Sigmoid colon (tissue), 6 donors: ENCODE measurements at regions not wholly inside any gene's neighbourhood (a gene's known extent, or its start where the extent isn't known, plus 50 kb on each side); places are given as distances from the start of the nearest gene placed in this dataset.

Experiments used
- DNase-seq: peaks from one replicate; pipeline ENCODE4 v3.0.0-alpha.2; 2019
- H3K27ac ChIP-seq, 4 donors: fragments of 200-600 bp; sonication (generic); one replicate each; pipeline ENCODE4 v1.5.1; 2016 to 2019; ENCODE audit warnings: mild to moderate bottlenecking in 1 of 4
- H3K27me3 ChIP-seq, 3 donors: fragments of 200-600 bp; sonication (generic); one replicate each; pipeline ENCODE4 v1.5.1; 2019; ENCODE audit warnings: mild to moderate bottlenecking in 1 of 3
- H3K36me3 ChIP-seq, 4 donors: fragments of 200-600 bp; sonication (generic); one replicate each; pipeline ENCODE4 v1.5.1; 2016 to 2019
- H3K4me1 ChIP-seq, 4 donors: fragments of 200-600 bp; sonication (generic); one replicate each; pipeline ENCODE4 v1.5.1; 2017 to 2019
- H3K4me3 ChIP-seq, 4 donors: fragments of 200-600 bp; sonication (generic); one replicate each; pipeline ENCODE4 v1.5.1; 2017 to 2019; ENCODE audit warnings: mild to moderate bottlenecking in 2 of 4, moderate library complexity in 1 of 4
- H3K9me3 ChIP-seq, 4 donors: fragments of 200-600 bp in 3 of 4; sonication (generic) in 3 of 4; one replicate each; pipeline versions ENCODE4 v1.5.1 to v1.6.1; 2013 to 2019
- CTCF ChIP-seq, 4 experiments: fragments of 450-650 bp in 3 of 4; fragments of 200-600 bp in 1 of 4; IDR thresholded peaks; one replicate each; pipeline ENCODE4 v1.5.1; 2016 to 2019; ENCODE audit warnings: antibody characterized with exemption in 4 of 4, mild to moderate bottlenecking in 3 of 4, moderate library complexity in 2 of 4
- EP300 ChIP-seq, 4 donors: sonication (generic); formaldehyde crosslinking; IDR thresholded peaks; one replicate each; pipeline ENCODE4 v1.6.1; 2017; ENCODE audit warnings: antibody characterized with exemption in 4 of 4
- POLR2A ChIP-seq, 2 donors: fragments of 450-650 bp; IDR thresholded peaks; one replicate each; pipeline ENCODE4 v1.6.1; 2016; ENCODE audit warnings: antibody characterized with exemption in 2 of 2, mild to moderate bottlenecking in 2 of 2, moderate library complexity in 2 of 2
- POLR2AphosphoS5 ChIP-seq, 4 donors: sonication (generic); formaldehyde crosslinking; IDR thresholded peaks; one replicate each; pipeline ENCODE4 v1.6.1; 2017; ENCODE audit warnings: antibody characterized with exemption in 4 of 4
- WGBS, 2 donors: extraction: QIAGEN DNeasy Blood & Tissue Kit; methylation state at CpG; one replicate each; pipeline ENCODE4 v1.1.7; 2013; 5-methylcytosine and 5-hydroxymethylcytosine counted together
- intact Hi-C: fragments of 100-400 bp; cut with DNase I; formaldehyde crosslinking; loops from one replicate; pipeline ENCODE4 v1.15.1; 2023
- donor health status: healthy with polysubstance abuse.
- donor health status: healthy.

- TF ChIP-seq CTCF (IDR thresholded peaks at IDR 0.05) (no peak), POLR2AphosphoS5 (IDR thresholded peaks at IDR 0.05) (no peak), POLR2A (IDR thresholded peaks at IDR 0.05) (no peak), EP300 (IDR thresholded peaks at IDR 0.05) (no peak)
- 69 to 73% methylated on average over 1 of the region's 1 CpG for WGBS, 2 donors
- Histone ChIP-seq H3K36me3 (no peaks in the 10 kb centered on the region), H3K4me3 (no peak overlapping the region), H3K9me3 (no peaks in the 10 kb centered on the region), H3K27me3 (no peaks in the 10 kb centered on the region), H3K27ac (no peak overlapping the region), H3K4me1 (no peaks in the 10 kb centered on the region)
- intact Hi-C loops: no loop called here
- no peak for DNase-seq
Observed at GRCh38 chr20:55456316-55456940, 548.9 kb downstream of the CBLN4 start.

GRCh38 chr20:55449091-55449490 is 556.2 kb downstream of the CBLN4 start:
- intact Hi-C loops: no loop called here
- TF ChIP-seq EP300 (IDR thresholded peaks at IDR 0.05): no peak
- no peak for TF ChIP-seq CTCF (IDR thresholded peaks at IDR 0.05)
- no peak for TF ChIP-seq POLR2A (IDR thresholded peaks at IDR 0.05)
- TF ChIP-seq POLR2AphosphoS5 (IDR thresholded peaks at IDR 0.05): no peak
- DNase-seq: no peak
- Histone ChIP-seq H3K4me3 (no peak overlapping the region), H3K27ac (no peak overlapping the region), H3K36me3 (no peaks in the 10 kb centered on the region), H3K4me1 (no peaks in the 10 kb centered on the region), H3K27me3 (no peaks in the 10 kb centered on the region), H3K9me3 (no peaks in the 10 kb centered on the region)
- WGBS, 2 donors: 73 to 92% methylated on average over 1 of the region's 1 CpG

- Histone ChIP-seq H3K4me3 (no peak overlapping the region), H3K36me3 (no peaks in the 10 kb centered on the region), H3K27me3 (no peaks in the 10 kb centered on the region), H3K27ac (no peak overlapping the region), H3K4me1 (no peaks in the 10 kb centered on the region), H3K9me3 (no peaks in the 10 kb centered on the region)
- 74 to 77% methylated on average over 6 of the region's 6 CpGs for WGBS, 2 donors
- intact Hi-C loops: no loop called here
- TF ChIP-seq POLR2AphosphoS5 (IDR thresholded peaks at IDR 0.05): no peak
- DNase-seq: no peak
Observed at GRCh38 chr20:55446301-55446700, 559.0 kb downstream of the CBLN4 start.

- intact Hi-C loops: no loop called here
- no peaks in the 10 kb centered on the region for H3K36me3 ChIP-seq
- no peak for TF ChIP-seq POLR2AphosphoS5 (IDR thresholded peaks at IDR 0.05)
- TF ChIP-seq POLR2A (IDR thresholded peaks at IDR 0.05): no peak
- TF ChIP-seq CTCF (IDR thresholded peaks at IDR 0.05): no peak
- TF ChIP-seq EP300 (IDR thresholded peaks at IDR 0.05): no peak
- WGBS, 2 donors: 80 to 92% methylated on average over 2 of the region's 2 CpGs
- peaks cover 0 to 19% (median 13%) of the 10 kb centered on the region in 4 donors for H3K4me1 ChIP-seq
- H3K27ac ChIP-seq: no peak overlapping the region
- H3K27me3 ChIP-seq: no peaks in the 10 kb centered on the region
- no peak overlapping the region for H3K4me3 ChIP-seq
- H3K9me3 ChIP-seq: peaks cover 0 to 2% (median 0%) of the 10 kb centered on the region in 4 donors
- no peak for DNase-seq
Observed at GRCh38 chr20:55439070-55439469, 566.2 kb downstream of the CBLN4 start.

- WGBS, 2 donors: 77 to 82% methylated on average over 6 of the region's 6 CpGs
- Histone ChIP-seq H3K9me3 (peaks cover 0 to 2% (median 0%) of the 10 kb centered on the region in 4 donors), H3K36me3 (no peaks in the 10 kb centered on the region), H3K27ac (no peak overlapping the region), H3K27me3 (no peaks in the 10 kb centered on the region), H3K4me1 (peaks cover 0 to 19% (median 13%) of the 10 kb centered on the region in 4 donors), H3K4me3 (no peak overlapping the region)
- DNase-seq: no peak
- intact Hi-C loops: no loop called here
- TF ChIP-seq POLR2AphosphoS5 (IDR thresholded peaks at IDR 0.05) (peak in 1 of 4 donors; percentile 10), CTCF (IDR thresholded peaks at IDR 0.05) (no peak)
Observed at GRCh38 chr20:55437798-55438415, 567.4 kb downstream of the CBLN4 start.
